Activated T-cell treated with anti-CD3 and anti-CD28 coated beads, Interleukin-2, amount 50 U/mL, for 24 hours (primary cell): ENCODE measurements at regions not wholly inside any gene's neighbourhood (a gene's known extent, or its start where the extent isn't known, plus 50 kb on each side); places are given as distances from the start of the nearest gene placed in this dataset.
A peak's percentile ranks its signal among the peaks of the same experiment; 100 is the strongest.

Source experiments
- DNase-seq: peaks from one replicate; pipeline ENCODE4 v3.0.0-alpha.2; 2020
- H3K27ac Mint-ChIP-seq: 2 replicates; pipeline ENCODE4 v1.8.0; 2020; ENCODE audit warnings: mild to moderate bottlenecking, mixed read lengths
- H3K27me3 Mint-ChIP-seq: 2 replicates; pipeline ENCODE4 v1.8.0; 2020; ENCODE audit warnings: mixed read lengths
- H3K36me3 Mint-ChIP-seq: 2 replicates; pipeline ENCODE4 v1.8.0; 2020; ENCODE audit warnings: low read depth, mixed read lengths
- H3K4me1 Mint-ChIP-seq: 2 replicates; pipeline ENCODE4 v1.8.0; 2020; ENCODE audit warnings: low read depth, mixed read lengths
- H3K4me3 Mint-ChIP-seq: 2 replicates; pipeline ENCODE4 v1.8.0; 2020; ENCODE audit warnings: mild to moderate bottlenecking, moderate library complexity, mixed read lengths
- H3K9me3 Mint-ChIP-seq: 2 replicates; pipeline ENCODE4 v1.8.0; 2020; ENCODE audit warnings: mixed read lengths

- Mint-ChIP-seq H3K4me1 (peaks cover 33% of the 10 kb centered on the region), H3K9me3 (peaks cover 4% of the 10 kb centered on the region), H3K36me3 (no peaks in the 10 kb centered on the region), H3K27ac (no peak overlapping the region), H3K4me3 (no peak overlapping the region), H3K27me3 (no peaks in the 10 kb centered on the region)
- no peak for DNase-seq
Observed at GRCh38 chr5:40331616-40332015, 348.1 kb upstream of the PTGER4 start.

DNA sequence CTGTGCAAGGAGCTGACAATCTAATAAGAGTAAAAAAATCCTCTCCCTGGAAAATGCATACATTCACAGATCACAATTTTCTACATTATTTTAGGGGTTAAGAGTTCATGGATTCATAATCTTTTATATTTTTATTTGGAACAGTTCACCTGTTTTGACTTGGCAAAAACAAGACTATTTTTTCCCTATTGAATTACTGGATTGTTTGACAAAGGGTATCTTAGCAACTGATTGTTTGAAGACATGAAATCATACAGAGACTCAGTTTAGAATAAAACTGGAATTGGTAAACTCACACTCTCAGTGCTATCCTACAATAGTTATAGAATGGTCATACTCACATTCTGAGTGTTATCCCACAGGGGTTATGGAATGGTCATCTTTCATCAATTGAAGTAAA lies 358.2 kb upstream of the PTGER4 start:
- no peaks in the 10 kb centered on the region for H3K27me3 Mint-ChIP-seq
- H3K4me1 Mint-ChIP-seq: peaks cover 9% of the 10 kb centered on the region
- H3K4me3 Mint-ChIP-seq: no peak overlapping the region
- DNase-seq: no peak
- H3K36me3 Mint-ChIP-seq: no peaks in the 10 kb centered on the region
- peaks cover 2% of the 10 kb centered on the region for H3K9me3 Mint-ChIP-seq
- no peak overlapping the region for H3K27ac Mint-ChIP-seq

GRCh38 chr5:40318395-40318794 lies 361.3 kb upstream of the PTGER4 start:
- H3K27ac Mint-ChIP-seq: no peak overlapping the region
- H3K27me3 Mint-ChIP-seq: no peaks in the 10 kb centered on the region
- no peaks in the 10 kb centered on the region for H3K4me1 Mint-ChIP-seq
- no peak for DNase-seq
- H3K36me3 Mint-ChIP-seq: no peaks in the 10 kb centered on the region
- H3K9me3 Mint-ChIP-seq: no peaks in the 10 kb centered on the region
- no peak overlapping the region for H3K4me3 Mint-ChIP-seq

- Mint-ChIP-seq H3K27ac (no peak overlapping the region), H3K4me3 (no peak overlapping the region), H3K36me3 (no peaks in the 10 kb centered on the region), H3K27me3 (no peaks in the 10 kb centered on the region), H3K4me1 (no peaks in the 10 kb centered on the region), H3K9me3 (no peaks in the 10 kb centered on the region)
- DNase-seq: no peak
Observed at GRCh38 chr5:40317023-40317422, 362.7 kb upstream of the PTGER4 start.

- Mint-ChIP-seq H3K9me3 (no peaks in the 10 kb centered on the region), H3K4me1 (no peaks in the 10 kb centered on the region), H3K36me3 (no peaks in the 10 kb centered on the region), H3K4me3 (no peak overlapping the region), H3K27me3 (no peaks in the 10 kb centered on the region), H3K27ac (no peak overlapping the region)
- DNase-seq: no peak
Observed at GRCh38 chr5:40315126-40315525, 364.6 kb upstream of the PTGER4 start.

DNA sequence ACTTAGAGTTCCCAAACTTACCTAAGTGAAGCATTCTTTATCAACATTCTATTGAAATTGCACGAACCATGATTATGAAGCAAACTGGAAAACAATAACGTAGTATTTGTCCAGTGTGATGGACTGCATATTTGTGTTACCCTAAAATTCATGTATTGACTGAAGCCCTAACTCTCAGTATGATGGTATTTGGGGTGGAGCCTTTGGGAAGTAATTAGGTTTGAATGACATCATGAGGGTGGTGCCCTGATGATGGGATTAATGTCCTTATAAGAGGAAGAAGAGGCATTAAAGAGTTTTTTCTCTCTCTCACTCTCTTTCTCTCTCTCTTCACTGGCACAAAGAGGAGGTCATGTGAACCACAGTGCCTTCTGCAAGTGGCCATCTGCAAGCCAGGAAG lies 365.4 kb upstream of the PTGER4 start:
- Mint-ChIP-seq H3K4me3 (no peak overlapping the region), H3K27me3 (no peaks in the 10 kb centered on the region), H3K27ac (no peak overlapping the region), H3K36me3 (no peaks in the 10 kb centered on the region), H3K9me3 (no peaks in the 10 kb centered on the region), H3K4me1 (no peaks in the 10 kb centered on the region)
- DNase-seq: no peak

- Mint-ChIP-seq H3K27ac (no peak overlapping the region), H3K4me1 (peaks cover 10% of the 10 kb centered on the region), H3K27me3 (no peaks in the 10 kb centered on the region), H3K4me3 (no peak overlapping the region), H3K9me3 (no peaks in the 10 kb centered on the region), H3K36me3 (no peaks in the 10 kb centered on the region)
- no peak for DNase-seq
Observed at GRCh38 chr5:40312205-40312604, 367.5 kb upstream of the PTGER4 start.

GRCh38 chr5:40309851-40310250 lies 369.9 kb upstream of the PTGER4 start:
- no peak for DNase-seq
- no peak overlapping the region for H3K27ac Mint-ChIP-seq
- no peaks in the 10 kb centered on the region for H3K27me3 Mint-ChIP-seq
- H3K9me3 Mint-ChIP-seq: no peaks in the 10 kb centered on the region
- H3K36me3 Mint-ChIP-seq: no peaks in the 10 kb centered on the region
- no peak overlapping the region for H3K4me3 Mint-ChIP-seq
- H3K4me1 Mint-ChIP-seq: peaks cover 10% of the 10 kb centered on the region

DNA sequence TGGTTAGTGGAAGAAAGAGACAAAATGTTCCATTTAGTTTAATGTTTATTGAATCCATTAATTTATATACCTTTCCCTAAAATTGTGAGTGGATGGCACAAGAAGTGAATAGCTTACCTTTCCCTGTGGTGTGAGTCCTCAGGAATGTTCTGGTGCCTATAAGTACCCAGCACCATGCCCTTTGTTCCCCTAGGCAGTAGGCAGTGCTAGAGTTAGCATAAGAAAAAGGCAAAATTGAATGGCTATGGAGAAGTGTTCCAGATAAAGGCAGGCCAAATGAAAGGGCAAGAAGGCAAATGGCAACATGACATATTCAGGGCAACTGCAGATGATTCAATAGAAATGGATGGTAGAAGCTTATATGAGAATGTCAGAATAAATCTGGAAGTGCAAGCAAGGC lies 370.8 kb upstream of the PTGER4 start:
- Mint-ChIP-seq H3K36me3 (no peaks in the 10 kb centered on the region), H3K27ac (no peak overlapping the region), H3K27me3 (no peaks in the 10 kb centered on the region), H3K4me1 (peaks cover 10% of the 10 kb centered on the region), H3K9me3 (no peaks in the 10 kb centered on the region), H3K4me3 (no peak overlapping the region)
- DNase-seq: no peak

- no peaks in the 10 kb centered on the region for H3K27me3 Mint-ChIP-seq
- no peaks in the 10 kb centered on the region for H3K9me3 Mint-ChIP-seq
- peaks cover 10% of the 10 kb centered on the region for H3K4me1 Mint-ChIP-seq
- no peak for DNase-seq
- H3K36me3 Mint-ChIP-seq: no peaks in the 10 kb centered on the region
- H3K27ac Mint-ChIP-seq: peak overlapping the region; percentile 19
- H3K4me3 Mint-ChIP-seq: no peak overlapping the region
Observed at GRCh38 chr5:40307920-40308319, 371.8 kb upstream of the PTGER4 start.

GRCh38 chr5:40306869-40307487 lies 372.7 kb upstream of the PTGER4 start:
- Mint-ChIP-seq H3K4me3 (no peak overlapping the region), H3K4me1 (peaks cover 10% of the 10 kb centered on the region), H3K9me3 (peaks cover 3% of the 10 kb centered on the region), H3K27ac (no peak overlapping the region), H3K27me3 (no peaks in the 10 kb centered on the region), H3K36me3 (no peaks in the 10 kb centered on the region)
- no peak for DNase-seq

DNA sequence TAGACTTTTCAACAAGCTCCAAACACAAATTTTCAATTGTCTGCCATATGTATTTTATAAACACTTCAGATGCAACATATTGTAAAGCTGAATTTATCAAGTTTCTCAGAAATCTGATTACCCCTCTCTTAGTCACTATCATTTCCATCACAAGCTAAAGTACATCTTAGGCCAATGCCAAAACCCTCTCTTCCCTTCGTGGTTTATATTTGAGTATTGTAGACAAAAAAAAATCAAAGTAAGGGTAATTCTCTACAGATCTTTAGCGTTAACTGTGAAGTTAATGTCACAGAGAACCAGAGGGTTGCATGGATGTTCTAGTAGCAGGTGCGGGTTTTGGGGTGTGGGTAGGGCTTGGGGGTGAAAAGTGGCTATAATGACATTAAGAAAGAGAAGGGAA lies 387.7 kb upstream of the PTGER4 start:
- no peak for DNase-seq
- no peaks in the 10 kb centered on the region for H3K36me3 Mint-ChIP-seq
- no peaks in the 10 kb centered on the region for H3K27me3 Mint-ChIP-seq
- H3K4me3 Mint-ChIP-seq: no peak overlapping the region
- peaks cover 16% of the 10 kb centered on the region for H3K4me1 Mint-ChIP-seq
- H3K9me3 Mint-ChIP-seq: peaks cover 10% of the 10 kb centered on the region
- no peak overlapping the region for H3K27ac Mint-ChIP-seq

- Mint-ChIP-seq H3K4me1 (peaks cover 16% of the 10 kb centered on the region), H3K4me3 (no peak overlapping the region), H3K27me3 (no peaks in the 10 kb centered on the region), H3K9me3 (peaks cover 10% of the 10 kb centered on the region), H3K36me3 (no peaks in the 10 kb centered on the region), H3K27ac (no peak overlapping the region)
- DNase-seq: no peak
Observed at GRCh38 chr5:40291338-40291737, 388.4 kb upstream of the PTGER4 start.

- no peaks in the 10 kb centered on the region for H3K27me3 Mint-ChIP-seq
- no peak overlapping the region for H3K4me3 Mint-ChIP-seq
- H3K4me1 Mint-ChIP-seq: peaks cover 26% of the 10 kb centered on the region
- H3K9me3 Mint-ChIP-seq: peaks cover 10% of the 10 kb centered on the region
- DNase-seq: no peak
- no peak overlapping the region for H3K27ac Mint-ChIP-seq
- H3K36me3 Mint-ChIP-seq: no peaks in the 10 kb centered on the region
Observed at GRCh38 chr5:40288800-40289485, 390.8 kb upstream of the PTGER4 start.

DNA sequence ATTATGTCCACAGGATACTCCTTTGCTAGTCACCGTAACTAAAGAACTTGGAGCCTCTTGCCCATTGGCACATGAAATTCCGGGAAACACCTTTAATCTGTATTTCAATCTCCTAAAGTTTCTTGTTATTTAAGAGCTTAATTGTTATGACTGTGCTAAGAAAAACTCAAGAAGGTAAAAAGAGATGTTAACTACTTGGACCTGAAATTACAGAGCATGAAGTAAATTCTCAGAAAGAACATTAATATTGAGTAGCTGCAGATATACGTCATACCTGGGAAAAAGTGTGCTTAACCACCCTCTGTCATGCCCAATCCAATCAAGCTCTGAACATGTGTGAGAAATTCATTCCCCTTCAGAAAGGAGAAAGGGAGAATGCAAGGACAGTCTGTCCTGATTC lies 394.9 kb upstream of the PTGER4 start:
- H3K4me3 Mint-ChIP-seq: no peak overlapping the region
- no peaks in the 10 kb centered on the region for H3K9me3 Mint-ChIP-seq
- no peaks in the 10 kb centered on the region for H3K27me3 Mint-ChIP-seq
- no peak for DNase-seq
- no peak overlapping the region for H3K27ac Mint-ChIP-seq
- H3K36me3 Mint-ChIP-seq: no peaks in the 10 kb centered on the region
- peaks cover 18% of the 10 kb centered on the region for H3K4me1 Mint-ChIP-seq
